ENCODE measurements at regions not wholly inside any gene's neighbourhood (a gene's known extent, or its start where the extent isn't known, plus 50 kb on each side); places are given as distances from the start of the nearest gene placed in this dataset.

DNA sequence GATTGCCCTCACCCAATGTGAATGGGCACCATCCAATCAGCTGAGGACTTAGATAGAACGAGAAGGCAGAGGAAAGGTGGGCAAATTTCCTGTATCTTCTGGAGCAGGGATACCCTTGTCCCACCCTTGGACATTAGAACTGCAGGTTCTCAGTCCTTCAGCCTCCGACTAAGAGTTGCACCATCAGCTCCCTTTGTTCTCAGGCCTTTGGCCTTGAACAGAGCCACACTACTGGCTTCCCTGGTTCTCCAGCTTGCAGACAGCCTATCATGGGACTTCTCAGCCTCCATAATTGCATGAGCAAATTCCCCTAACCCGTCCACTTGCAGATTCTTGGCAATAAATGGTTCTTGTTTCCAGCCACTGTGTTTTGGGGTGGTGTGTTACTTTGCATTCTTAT, 102.4 kb downstream of the LSM3 start:
- Histone ChIP-seq H3K9me3 (ENCODE audit: insufficient read depth in 2 of 2, low read depth in 1 of 2, low read length in 1 of 2) (no peaks in the 10 kb centered on the region), H3K36me3 (ENCODE audit: control insufficient read depth in 2 of 4, insufficient read depth in 4 of 4, low read length in 3 of 4) (no peaks in the 10 kb centered on the region), H2AFZ (ENCODE audit: low read length) (no peak overlapping the region), H3K27me3 (replicated peaks in 1 of 4; ENCODE audit: control insufficient read depth in 3 of 4, extremely low read depth in 1 of 4, insufficient read depth in 3 of 4, low read length in 3 of 4) (no peaks in the 10 kb centered on the region; a peak in 2 of 7 replicates), H3K27ac (ENCODE audit: low read depth, low read length) (no peak overlapping the region), H3K79me2 (ENCODE audit: control insufficient read depth in 1 of 2, insufficient read depth in 2 of 2, low read length in 2 of 2) (no peaks in the 10 kb centered on the region), H2AK5ac (ENCODE audit: low read depth, low read length) (peak overlapping the region; percentile 70; the same call in 1 of the 2 replicates), H4K91ac (replicated peaks; ENCODE audit: insufficient read length, low read length) (no peak overlapping the region), H2BK20ac (ENCODE audit: low read length) (peak overlapping the region; percentile 84), H2BK15ac (ENCODE audit: low read length) (0 out of 2 replicates have a peak overlapping the region, but pooled peaks have one; percentile 31), H3K4ac (replicated peaks; ENCODE audit: insufficient read length, low read depth, low read length) (no peak overlapping the region), H3K14ac (ENCODE audit: insufficient read length) (no peak overlapping the region), H3K9ac (replicated peaks in 1 of 4; ENCODE audit: extremely low read depth in 1 of 4, low read depth in 3 of 4, low read length in 3 of 4) (no peak overlapping the region), H3K4me2 (ENCODE audit: insufficient read depth in 1 of 2, low read depth in 2 of 2, low read length in 2 of 2) (no peak overlapping the region), H3K23me2 (ENCODE audit: low read depth, low read length) (no peaks in the 10 kb centered on the region), H3K23ac (ENCODE audit: insufficient read length) (no peak overlapping the region), H2BK12ac (ENCODE audit: low read depth, low read length) (no peak overlapping the region; the same call in 1 of the 2 replicates), H4K20me1 (replicated peaks in 1 of 2; ENCODE audit: control insufficient read depth in 1 of 2, insufficient read depth in 2 of 2, low read length in 2 of 2) (no peaks in the 10 kb centered on the region), H2BK5ac (ENCODE audit: low read depth, low read length) (no peak overlapping the region), H3K79me1 (ENCODE audit: low read depth, low read length) (no peaks in the 10 kb centered on the region), H4K5ac (ENCODE audit: insufficient read length, low read depth, low read length) (no peak overlapping the region), H4K8ac (ENCODE audit: extremely low read depth, insufficient read depth, low read length) (no peak overlapping the region), H3K4me1 (replicated peaks in 1 of 4; ENCODE audit: control insufficient read depth in 3 of 4, insufficient read depth in 4 of 4, low read length in 3 of 4) (peaks cover 12 to 29% (median 26%) of the 10 kb centered on the region in 4 experiments), H3K4me3 (ENCODE audit: extremely low read depth in 1 of 4, insufficient read depth in 2 of 4, low read depth in 3 of 4, low read length in 4 of 4) (no peak overlapping the region), H2BK120ac (replicated peaks; ENCODE audit: low read depth, low read length) (no peak overlapping the region), H3K18ac (ENCODE audit: extremely low read depth, low read length) (no peak overlapping the region), H3K56ac (replicated peaks; ENCODE audit: insufficient read length, low read depth, low read length) (no peak overlapping the region)
- CTCF ChIA-PET (ENCODE audit: partially characterized antibody): interaction anchor here (1.0 to 2.3 kb wide), 9 partner anchors 13 to 187 kb away, joined by 3 to 9 read pairs (median 6); no protein-coding TSS in a partner anchor
- WGBS, 2 experiments (ENCODE audit: extremely low coverage in 1 of 2, insufficient coverage in 1 of 2, insufficient read length in 1 of 2, insufficient replicate concordance in 2 of 2, low coverage in 1 of 2, low lambda C conversion rate in 2 of 2, missing lambda C conversion rate in 1 of 2): 88% methylated on average over 3 of the region's 3 CpGs; no CpG with 5 or more reads in 1 of the 2 experiments
- POLR2A ChIA-PET (ENCODE audit: partially characterized antibody): interaction anchor here (1.0 to 3.7 kb wide), 3 partner anchors 12 to 65 kb away, joined by 3 to 11 read pairs (median 3); no protein-coding TSS in a partner anchor
- TF ChIP-seq RNF2 (IDR thresholded peaks at IDR 0.05; ENCODE audit: borderline replicate concordance, low read depth, low read length, missing control alignments, poor library complexity, severe bottlenecking) (no peak), NANOG (IDR thresholded peaks at IDR 0.05; ENCODE audit: insufficient read depth, low read depth, low read length, poor library complexity, severe bottlenecking) (no peak), BCL11A (IDR thresholded peaks at IDR 0.05; ENCODE audit: low read depth in 2 of 2, low read length in 2 of 2) (no peak), EGR1 (IDR thresholded peaks at IDR 0.05; ENCODE audit: borderline replicate concordance, low read depth, low read length) (no peak), CBX8 (IDR thresholded peaks at IDR 0.05; ENCODE audit: borderline replicate concordance, low read depth, low read length) (no peak), JUND (IDR thresholded peaks at IDR 0.05; ENCODE audit: low read length) (no peak), HDAC6 (IDR thresholded peaks at IDR 0.05; ENCODE audit: low read depth, low read length) (no peak), GABPA (IDR thresholded peaks at IDR 0.05; ENCODE audit: borderline replicate concordance, insufficient read depth, low read length) (no peak), TAF7 (optimal IDR thresholded peaks at IDR 0.05; ENCODE audit: borderline replicate concordance, low read depth, low read length) (no peak)
- TF ChIP-seq, protein P1, sequence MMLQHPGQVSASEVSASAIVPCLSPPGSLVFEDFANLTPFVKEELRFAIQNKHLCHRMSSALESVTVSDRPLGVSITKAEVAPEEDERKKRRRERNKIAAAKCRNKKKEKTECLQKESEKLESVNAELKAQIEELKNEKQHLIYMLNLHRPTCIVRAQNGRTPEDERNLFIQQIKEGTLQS (IDR thresholded peaks at IDR 0.05; ENCODE audit: insufficient read depth, low read depth, low read length): no peak
- FAIRE-seq: no peak
- DNase-seq (ENCODE audit: low read depth in 1 of 2, low spot score in 2 of 2): no peak

Measured in H1 (cell line).